SW 1271 (cell line): ENCODE measurements at regions not wholly inside any gene's neighbourhood (a gene's known extent, or its start where the extent isn't known, plus 50 kb on each side); places are given as distances from the start of the nearest gene placed in this dataset.
"Not testable (repeated sequence)": the region's sequence is repeated elsewhere in the genome, so short reads cannot be mapped to it uniquely, and the experiment has no call there.

Experiments used
- DNase-seq, 2 experiments: peaks; one replicate each; lab custom pipeline; 2025; lab: John Stamatoyannopoulos, UW

DNA sequence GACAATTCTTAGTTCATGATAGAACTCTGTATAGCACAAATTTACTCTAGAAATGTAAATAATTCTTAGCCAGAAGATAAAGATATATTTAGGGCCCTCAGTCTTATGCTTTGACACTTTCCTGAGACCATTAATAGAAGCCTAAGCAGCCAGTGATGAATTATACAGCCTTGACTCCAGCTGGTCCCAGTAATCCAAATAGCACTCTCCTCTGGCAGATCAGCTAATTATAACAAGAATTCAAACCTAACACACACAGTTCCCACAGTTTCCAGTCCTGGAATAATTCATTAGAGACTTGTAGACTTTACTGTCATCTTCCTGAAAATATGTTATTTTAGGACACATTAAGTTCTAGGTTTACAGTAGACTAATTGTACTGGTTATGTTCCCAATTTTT is 50.4 kb downstream of the SHOC1 start:
- DNase-seq, result peak in 1 of 2 experiments; percentile 35

DNA sequence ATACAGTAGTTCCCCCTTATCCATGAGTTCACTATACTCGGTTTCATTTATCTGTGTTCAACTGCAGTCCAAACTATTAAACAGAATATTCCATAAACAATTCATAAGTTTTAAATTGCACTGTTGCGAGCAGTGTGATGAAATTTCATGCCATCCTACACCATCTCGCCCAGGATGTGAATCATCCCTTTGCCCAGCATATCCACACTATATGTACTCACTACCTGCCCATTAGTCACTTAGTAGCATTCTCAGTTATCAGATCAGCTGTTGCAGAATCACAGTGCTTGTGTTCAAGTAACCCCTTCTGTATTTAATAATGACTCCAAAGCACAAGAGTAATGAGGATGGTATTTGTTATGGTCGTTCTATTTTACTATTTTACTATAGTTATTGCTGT is 51.5 kb downstream of the SHOC1 start:
- DNase-seq, result peak; percentile 85 to 98

DNA sequence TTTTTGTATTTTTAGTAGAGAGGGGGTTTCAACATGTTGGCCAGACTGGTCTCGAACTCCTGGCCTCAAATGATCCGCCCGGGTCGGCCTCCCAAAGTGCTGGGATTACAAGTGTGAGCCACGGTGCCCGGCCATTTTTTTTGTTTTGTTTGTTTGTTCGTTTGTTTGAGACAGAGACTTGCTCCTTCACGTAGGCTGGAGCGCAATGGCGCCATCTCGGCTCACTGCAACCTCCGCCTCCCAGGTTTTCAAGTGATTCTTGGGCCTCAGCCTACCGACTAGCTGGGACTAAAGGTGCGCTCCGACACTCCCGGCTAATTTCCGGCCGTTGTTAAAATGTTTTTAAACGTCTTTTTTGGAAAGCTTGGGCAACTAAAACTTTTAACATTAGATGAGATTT is 54.0 kb downstream of the SHOC1 start:
- DNase-seq, result no peak

DNA sequence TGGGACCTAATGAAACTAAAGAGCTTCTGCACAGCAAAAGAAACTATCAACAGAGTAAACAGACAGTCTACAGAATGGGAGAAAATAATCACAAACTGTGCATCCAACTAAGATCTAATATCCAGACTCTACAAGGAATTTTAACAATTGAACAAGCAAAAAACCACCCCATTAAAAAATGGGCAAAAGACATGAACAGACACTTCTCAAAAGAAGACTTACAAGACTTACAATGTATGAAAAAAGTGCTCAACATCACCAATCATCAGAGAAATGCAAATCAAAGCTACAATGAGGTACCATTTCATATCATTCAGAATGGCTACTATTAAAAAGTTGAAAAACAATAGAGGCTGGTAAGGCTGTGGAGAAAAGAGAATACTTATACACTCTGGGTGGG is 58.0 kb downstream of the SHOC1 start:
- no peak for DNase-seq

DNA sequence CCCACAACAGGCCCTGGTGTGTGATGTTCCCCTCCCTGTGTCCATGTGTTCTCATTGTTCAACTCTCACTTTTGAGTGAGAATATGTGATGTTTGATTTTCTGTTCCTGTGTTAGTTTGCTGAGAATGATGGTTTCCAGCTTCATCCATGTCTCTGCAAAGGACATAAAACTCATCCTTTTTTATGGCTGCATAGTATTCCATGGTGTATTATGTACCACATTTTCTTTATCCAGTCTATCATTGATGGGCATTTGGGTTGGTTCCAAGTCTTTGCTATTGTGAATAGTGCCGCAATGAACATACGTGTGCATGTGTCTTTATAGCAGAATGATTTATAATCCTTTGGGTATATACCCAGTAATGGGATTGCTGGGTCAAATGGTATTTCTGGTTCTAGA is 59.4 kb downstream of the SHOC1 start:
- DNase-seq, result not testable (repeated sequence)

DNA sequence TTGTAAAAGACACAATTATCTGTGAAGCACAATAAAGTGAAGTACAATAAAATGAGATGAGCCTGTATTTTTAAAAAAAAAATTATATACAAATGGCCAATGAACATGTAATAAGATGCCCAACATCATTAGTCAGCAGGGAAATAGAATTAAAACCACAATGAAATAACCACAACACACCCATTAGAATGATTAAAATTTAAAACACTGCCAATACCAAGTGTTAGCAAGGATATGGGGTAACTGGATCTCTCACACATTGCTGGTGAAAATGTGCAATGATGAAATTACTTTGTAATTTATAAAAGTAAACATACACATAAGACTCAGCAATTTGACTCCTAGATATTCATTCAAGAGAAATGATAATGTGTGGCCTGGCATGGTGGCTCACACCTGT is 62.8 kb downstream of the SHOC1 start:
- peak; percentile 38 to 83 for DNase-seq

DNA sequence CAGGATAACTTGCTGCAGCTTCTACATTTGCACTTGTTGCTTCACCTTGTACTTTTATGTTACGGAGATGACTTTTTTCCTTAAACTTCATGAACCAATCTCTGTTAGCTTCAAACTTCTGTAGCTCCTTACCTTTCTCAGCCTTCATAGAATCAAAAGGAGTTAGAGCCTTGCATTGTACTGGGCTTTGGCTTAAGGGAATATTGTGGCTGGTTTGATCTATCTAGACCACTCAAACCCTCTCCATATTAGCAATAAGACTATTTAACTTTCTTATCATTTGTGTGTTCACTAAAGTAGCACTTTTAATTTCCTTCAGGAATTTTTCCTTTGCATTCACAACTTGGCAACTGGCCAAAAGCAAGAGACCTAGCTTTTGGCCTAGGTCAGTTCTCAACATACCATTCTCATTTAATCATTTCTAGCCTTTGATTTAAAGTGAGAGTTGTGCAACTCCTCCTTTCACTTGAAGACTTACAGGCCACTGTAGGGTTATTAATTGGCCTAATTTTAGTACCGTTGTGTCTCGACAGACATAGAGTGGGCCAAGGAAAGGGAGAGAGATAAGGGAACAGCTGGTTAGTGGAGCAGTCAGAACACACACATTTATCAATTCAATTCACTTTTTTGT is 63.7 kb downstream of the SHOC1 start:
- DNase-seq, result peak; percentile 49 to 90

DNA sequence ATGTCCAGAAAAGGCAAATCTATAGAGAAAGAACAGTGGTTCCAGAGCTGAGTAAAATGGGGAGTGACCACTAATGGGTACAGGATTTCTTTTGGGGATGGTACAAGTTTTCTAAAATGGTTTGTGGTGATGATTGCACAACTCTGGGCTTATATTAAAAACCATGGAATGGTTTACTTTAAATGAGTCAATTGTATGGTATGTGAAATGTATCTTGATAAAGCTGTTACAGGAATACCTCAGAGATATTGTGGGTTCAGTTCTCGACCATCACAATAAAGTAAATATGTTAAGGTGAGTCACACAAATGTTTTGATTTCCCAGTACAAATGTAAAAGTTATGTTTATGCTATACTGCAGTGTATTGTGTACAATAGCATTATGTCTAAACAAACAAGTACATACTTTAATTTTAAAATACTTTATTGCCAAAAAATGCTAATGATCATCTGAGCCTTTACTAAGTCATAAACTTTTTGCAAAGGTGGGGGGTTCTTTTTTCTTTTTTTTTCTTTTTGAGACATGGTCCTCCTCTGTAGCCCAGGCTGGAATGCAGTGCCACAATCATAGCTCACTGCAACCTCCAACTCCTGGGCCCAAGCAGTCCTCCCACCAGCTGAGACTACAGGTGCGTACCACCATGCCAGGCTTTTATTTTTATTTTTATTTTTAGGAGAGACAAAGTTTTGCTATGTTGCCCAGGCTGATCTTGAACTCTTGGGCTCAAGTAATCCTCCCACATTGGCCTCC is 65.9 kb downstream of the SHOC1 start:
- peak; percentile 85 to 99 for DNase-seq

DNA sequence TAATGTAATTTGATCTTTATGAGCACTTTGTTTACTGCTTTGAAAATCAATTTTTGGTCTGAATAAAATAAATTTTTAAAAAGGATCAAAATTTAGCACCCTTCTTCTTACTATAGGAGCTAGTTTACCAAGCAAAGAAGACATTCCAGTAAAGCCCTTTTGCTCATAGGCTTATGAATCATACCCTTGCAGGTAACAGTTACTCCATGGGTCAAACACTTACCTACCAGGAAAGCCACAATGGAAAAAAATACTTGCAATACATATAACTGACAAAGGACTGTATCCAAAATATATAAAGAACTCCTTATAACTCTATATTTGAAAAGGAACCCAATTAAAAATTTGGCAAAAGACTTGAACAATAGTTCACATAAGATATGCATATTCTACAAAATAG is 66.6 kb downstream of the SHOC1 start:
- peak in 1 of 2 experiments; percentile 82 for DNase-seq

DNA sequence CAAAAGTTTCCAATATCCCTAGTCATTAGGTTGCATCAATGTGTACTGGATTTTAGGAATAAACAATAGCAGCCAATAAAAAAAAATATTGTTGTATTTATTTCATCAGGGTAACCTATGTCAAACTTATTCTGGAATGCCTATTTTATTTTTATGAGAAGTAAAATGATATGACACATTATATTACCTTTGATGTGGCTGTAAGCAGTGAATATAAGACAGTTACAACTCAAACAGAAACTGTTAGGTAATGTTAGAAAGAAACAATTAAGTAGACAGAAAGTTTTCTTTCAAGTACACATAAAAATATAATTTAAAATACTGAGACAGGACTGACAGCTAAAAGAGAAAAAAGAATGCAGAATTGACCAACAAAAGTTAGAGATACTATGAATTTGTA is 65.5 kb downstream of the GNG10 start:
- no peak for DNase-seq

DNA sequence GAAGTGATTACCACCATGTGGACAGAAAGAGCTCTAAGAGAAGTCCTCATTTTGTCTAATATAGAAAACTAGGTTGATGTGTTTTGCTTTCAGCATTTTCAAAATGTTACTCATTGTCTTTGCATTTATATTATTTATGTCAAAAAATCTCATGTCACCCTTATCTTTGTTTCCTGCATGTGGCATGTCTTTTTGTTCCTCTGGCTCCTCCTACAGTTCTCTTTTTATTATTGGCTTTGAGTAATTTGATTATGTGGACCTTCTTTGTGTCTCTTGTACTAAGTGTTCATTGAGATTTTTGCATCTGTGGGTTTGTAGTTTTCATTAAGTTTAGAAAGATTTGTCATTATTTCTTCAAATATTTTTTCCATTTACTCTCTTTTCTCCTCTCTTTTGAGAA is 58.8 kb downstream of the GNG10 start:
- peak in 1 of 2 experiments; percentile 30 for DNase-seq
